Kidney (tissue), 13 donors: ENCODE measurements at regions not wholly inside any gene's neighbourhood (a gene's known extent, or its start where the extent isn't known, plus 50 kb on each side); places are given as distances from the start of the nearest gene placed in this dataset.

Experiments used
- DNase-seq, 5 donors: peaks; one replicate each; pipeline ENCODE4 v3.0.0-alpha.2; 2013 to 2020
- FAIRE-seq: peaks from 2 replicates; lab custom pipeline; 2012; peaks lifted over from hg19 to GRCh38; lab: Jason Lieb, UNC
- H3K27ac ChIP-seq, 2 donors: one replicate each; pipeline ENCODE4 v1.7.0; 2013; ENCODE audit warnings: low read depth in 2 of 2, low read length in 2 of 2, inconsistent platforms in 1 of 2
- H3K27me3 ChIP-seq: one replicate; pipeline ENCODE4 v1.7.1; 2013; ENCODE audit warnings: low read length, inconsistent platforms; ENCODE audit not compliant: control insufficient read depth, insufficient read depth
- H3K36me3 ChIP-seq, 3 donors: one replicate each; pipeline versions ENCODE4 v1.7.0 to v1.7.1; 2013; ENCODE audit warnings: low read length in 3 of 3, control low read depth in 1 of 3, inconsistent platforms in 1 of 3; ENCODE audit not compliant: insufficient read depth in 3 of 3, control insufficient read depth in 2 of 3
- H3K4me1 ChIP-seq, 3 donors: one replicate each; pipeline versions ENCODE4 v1.7.0 to v1.7.1; 2013; ENCODE audit warnings: low read length in 3 of 3, inconsistent platforms in 1 of 3, low read depth in 1 of 3; ENCODE audit not compliant: control insufficient read depth in 2 of 3, insufficient read depth in 2 of 3
- H3K4me3 ChIP-seq, 3 donors: one replicate each; pipeline versions ENCODE4 v1.7.0 to v1.8.1; 2013; ENCODE audit warnings: low read length in 3 of 3, control low read depth in 1 of 3, inconsistent platforms in 1 of 3
- H3K9ac ChIP-seq, 3 donors: one replicate each; pipeline versions ENCODE4 v1.7.0 to v1.7.1; 2013; ENCODE audit warnings: low read length in 3 of 3, control low read depth in 1 of 3, inconsistent platforms in 1 of 3
- H3K9me3 ChIP-seq, 3 donors: one replicate each; pipeline versions ENCODE4 v1.7.0 to v1.7.1; 2013; ENCODE audit warnings: low read length in 3 of 3, control low read depth in 1 of 3, inconsistent platforms in 1 of 3; ENCODE audit not compliant: control insufficient read depth in 2 of 3, insufficient read depth in 1 of 3
- intact Hi-C: fragments of 100-400 bp; cut with DNase I; formaldehyde crosslinking; loops from one replicate; pipeline ENCODE4 v1.11.1; 2022
- TF ChIP-seq, protein P1 (sequence below): IDR thresholded peaks from 3 replicates; pipeline ENCODE4 v1.5.1; 2012; ENCODE audit warnings: mild to moderate bottlenecking, moderate library complexity, borderline replicate concordance; ENCODE audit not compliant: insufficient read depth; ENCODE audit errors: extremely low read depth
- donor health status: control.
- donor health status: control.
- donor health status: control.
- donor health status: control.
- donor health status: control.
- donor health status: DM: yes; HTN: yes; CAD: no.
- donor health status: Normal renal cell carcinoma (clear cell type).

GRCh38 chr4:117835566-117835965 is 198.7 kb upstream of the NDST3 start:
- FAIRE-seq, result no peak
- Histone ChIP-seq H3K36me3 (no peaks in the 10 kb centered on the region), H3K27ac (no peak overlapping the region), H3K9ac (no peak overlapping the region), H3K4me1 (no peaks in the 10 kb centered on the region), H3K9me3 (no peaks in the 10 kb centered on the region), H3K27me3 (no peaks in the 10 kb centered on the region), H3K4me3 (no peak overlapping the region)
- intact Hi-C loops, result no loop called here
- TF ChIP-seq, protein P1, sequence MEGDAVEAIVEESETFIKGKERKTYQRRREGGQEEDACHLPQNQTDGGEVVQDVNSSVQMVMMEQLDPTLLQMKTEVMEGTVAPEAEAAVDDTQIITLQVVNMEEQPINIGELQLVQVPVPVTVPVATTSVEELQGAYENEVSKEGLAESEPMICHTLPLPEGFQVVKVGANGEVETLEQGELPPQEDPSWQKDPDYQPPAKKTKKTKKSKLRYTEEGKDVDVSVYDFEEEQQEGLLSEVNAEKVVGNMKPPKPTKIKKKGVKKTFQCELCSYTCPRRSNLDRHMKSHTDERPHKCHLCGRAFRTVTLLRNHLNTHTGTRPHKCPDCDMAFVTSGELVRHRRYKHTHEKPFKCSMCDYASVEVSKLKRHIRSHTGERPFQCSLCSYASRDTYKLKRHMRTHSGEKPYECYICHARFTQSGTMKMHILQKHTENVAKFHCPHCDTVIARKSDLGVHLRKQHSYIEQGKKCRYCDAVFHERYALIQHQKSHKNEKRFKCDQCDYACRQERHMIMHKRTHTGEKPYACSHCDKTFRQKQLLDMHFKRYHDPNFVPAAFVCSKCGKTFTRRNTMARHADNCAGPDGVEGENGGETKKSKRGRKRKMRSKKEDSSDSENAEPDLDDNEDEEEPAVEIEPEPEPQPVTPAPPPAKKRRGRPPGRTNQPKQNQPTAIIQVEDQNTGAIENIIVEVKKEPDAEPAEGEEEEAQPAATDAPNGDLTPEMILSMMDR, result no peak
- DNase-seq, result peak in 1 of 5 donors; percentile 56

GRCh38 chr4:117844594-117844993 is 189.7 kb upstream of the NDST3 start:
- Histone ChIP-seq H3K9ac (no peak overlapping the region), H3K4me1 (no peaks in the 10 kb centered on the region), H3K27ac (no peak overlapping the region), H3K27me3 (no peaks in the 10 kb centered on the region), H3K4me3 (no peak overlapping the region), H3K36me3 (no peaks in the 10 kb centered on the region), H3K9me3 (no peaks in the 10 kb centered on the region)
- FAIRE-seq, result no peak
- intact Hi-C loops, result no loop called here
- DNase-seq, result no peak
- TF ChIP-seq, protein P1, result no peak

- no peaks in the 10 kb centered on the region for H3K36me3 ChIP-seq
- DNase-seq (no peak), FAIRE-seq (no peak)
- no peaks in the 10 kb centered on the region for H3K27me3 ChIP-seq
- TF ChIP-seq, protein P1, result no peak
- H3K27ac ChIP-seq, result no peak overlapping the region
- H3K9me3 ChIP-seq, result peaks cover 0 to 4% (median 0%) of the 10 kb centered on the region in 3 donors
- no peak overlapping the region for H3K4me3 ChIP-seq
- intact Hi-C loops, result no loop called here
- H3K4me1 ChIP-seq, result no peaks in the 10 kb centered on the region
- H3K9ac ChIP-seq, result no peak overlapping the region
Measured at GRCh38 chr4:117845270-117845669, 189.0 kb upstream of the NDST3 start.

- intact Hi-C loops, result no loop called here
- Histone ChIP-seq H3K9me3 (peaks cover 0 to 4% (median 0%) of the 10 kb centered on the region in 3 donors), H3K36me3 (no peaks in the 10 kb centered on the region), H3K4me3 (no peak overlapping the region), H3K27me3 (no peaks in the 10 kb centered on the region), H3K27ac (no peak overlapping the region), H3K4me1 (no peaks in the 10 kb centered on the region), H3K9ac (no peak overlapping the region)
- DNase-seq (no peak), FAIRE-seq (no peak)
- TF ChIP-seq, protein P1, result no peak
Measured at GRCh38 chr4:117847849-117848248, 186.4 kb upstream of the NDST3 start.
